ENCODE measurements at regions not wholly inside any gene's neighbourhood (a gene's known extent, or its start where the extent isn't known, plus 50 kb on each side); places are given as distances from the start of the nearest gene placed in this dataset.

GRCh38 chr6:21800330-21800729 is 206.8 kb downstream of the SOX4 start:
- no peak for TF ChIP-seq EZH2 (IDR thresholded peaks at IDR 0.05; ENCODE audit: borderline replicate concordance, insufficient read depth, low read depth, low read length, poor library complexity, severe bottlenecking)
- no peak for TF ChIP-seq CTCF (IDR thresholded peaks at IDR 0.05)

All from B cell (primary cell).